ENCODE measurements at regions not wholly inside any gene's neighbourhood (a gene's known extent, or its start where the extent isn't known, plus 50 kb on each side); places are given as distances from the start of the nearest gene placed in this dataset.

DNA sequence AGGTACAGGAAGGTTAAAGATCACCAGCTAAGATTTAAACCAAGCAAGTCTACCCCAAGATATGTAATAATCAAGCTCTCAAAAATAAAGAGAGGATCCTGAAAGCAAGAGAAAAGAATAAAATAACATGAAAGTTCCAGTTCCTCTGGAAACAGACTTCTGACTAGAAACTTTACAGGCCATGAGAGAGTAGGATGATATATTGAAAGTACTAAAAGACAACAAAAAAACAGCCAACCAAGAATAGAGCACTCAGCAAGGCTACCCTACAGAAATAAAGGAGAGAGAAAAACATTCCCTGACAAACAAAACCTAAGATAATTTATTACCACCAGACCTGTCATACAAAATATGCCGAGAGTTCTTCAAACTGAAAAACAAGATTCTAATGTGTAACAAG, 450.5 kb downstream of the ARAP2 start:
- Histone ChIP-seq H3K4me1 (ENCODE audit: control insufficient read depth, insufficient read depth, low read length) (no peaks in the 10 kb centered on the region), H3K27me3 (ENCODE audit: control insufficient read depth, insufficient read depth, low read length) (no peaks in the 10 kb centered on the region), H3K36me3 (ENCODE audit: control insufficient read depth, insufficient read depth, low read length) (no peaks in the 10 kb centered on the region), H3K9me3 (ENCODE audit: control insufficient read depth, insufficient read depth, low read length) (no peaks in the 10 kb centered on the region), H3K4me3 (ENCODE audit: low read length) (no peak overlapping the region), H3K27ac (ENCODE audit: low read length) (no peak overlapping the region)
- no peak for DNase-seq (ENCODE audit: low read depth, low spot score)
- WGBS (ENCODE audit: insufficient coverage, insufficient read length) = no CpG with 5 or more reads among the region's 1 CpG

DNA sequence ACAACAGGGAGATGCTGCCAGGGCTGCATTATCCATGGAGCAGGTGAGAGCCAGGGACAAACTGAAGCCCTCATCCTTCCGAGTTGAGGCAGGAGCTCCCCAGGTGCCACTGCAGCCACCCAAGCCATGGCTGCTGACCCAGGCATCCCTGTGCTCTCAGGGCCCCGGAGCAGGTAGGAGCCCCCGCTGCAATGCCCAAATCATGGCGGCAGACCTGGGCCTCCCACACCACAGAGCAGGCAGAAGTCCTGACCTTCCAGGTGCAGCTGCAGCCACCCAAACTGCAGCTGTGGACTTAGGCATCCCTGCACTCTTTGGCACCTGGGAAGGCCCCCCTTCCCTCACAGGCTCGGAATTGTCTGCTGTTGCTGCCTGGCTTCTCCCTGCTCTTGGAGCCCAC, 443.6 kb downstream of the ARAP2 start:
- no peak overlapping the region for H3K27ac ChIP-seq (ENCODE audit: low read length)
- no CpG with 5 or more reads among the region's 5 CpGs for WGBS (ENCODE audit: insufficient coverage, insufficient read length)
- no peaks in the 10 kb centered on the region for H3K4me1 ChIP-seq (ENCODE audit: control insufficient read depth, insufficient read depth, low read length)
- no peaks in the 10 kb centered on the region for H3K36me3 ChIP-seq (ENCODE audit: control insufficient read depth, insufficient read depth, low read length)
- H3K27me3 ChIP-seq (ENCODE audit: control insufficient read depth, insufficient read depth, low read length) = no peaks in the 10 kb centered on the region
- no peak overlapping the region for H3K4me3 ChIP-seq (ENCODE audit: low read length)
- no peak for DNase-seq (ENCODE audit: low read depth, low spot score)
- no peaks in the 10 kb centered on the region for H3K9me3 ChIP-seq (ENCODE audit: control insufficient read depth, insufficient read depth, low read length)

DNA sequence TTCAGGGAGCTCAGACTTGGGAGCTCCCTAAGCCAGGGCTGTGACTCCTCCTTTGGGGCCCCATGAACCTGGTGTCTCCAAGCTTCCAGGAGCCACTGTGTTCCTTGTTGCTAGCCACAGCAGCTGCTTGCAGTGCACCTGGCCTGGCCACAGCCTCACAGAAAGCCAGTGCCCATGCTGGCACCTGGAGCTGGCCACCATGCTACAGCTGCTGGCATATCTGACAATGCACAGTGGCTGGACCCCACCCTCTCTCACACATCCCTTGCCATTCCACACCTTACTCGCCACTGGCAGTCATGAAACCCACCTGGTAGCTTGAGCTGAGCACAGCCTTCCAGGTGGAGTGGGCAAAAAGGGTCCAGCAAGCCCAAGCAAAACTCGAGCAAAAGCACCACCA, 441.7 kb downstream of the ARAP2 start:
- DNase-seq (ENCODE audit: low read depth, low spot score) = no peak
- Histone ChIP-seq H3K27ac (ENCODE audit: low read length) (no peak overlapping the region), H3K9me3 (ENCODE audit: control insufficient read depth, insufficient read depth, low read length) (no peaks in the 10 kb centered on the region), H3K4me3 (ENCODE audit: low read length) (no peak overlapping the region), H3K27me3 (ENCODE audit: control insufficient read depth, insufficient read depth, low read length) (no peaks in the 10 kb centered on the region), H3K36me3 (ENCODE audit: control insufficient read depth, insufficient read depth, low read length) (no peaks in the 10 kb centered on the region), H3K4me1 (ENCODE audit: control insufficient read depth, insufficient read depth, low read length) (no peaks in the 10 kb centered on the region)
- WGBS (ENCODE audit: insufficient coverage, insufficient read length) = no CpG with 5 or more reads among the region's 2 CpGs

DNA sequence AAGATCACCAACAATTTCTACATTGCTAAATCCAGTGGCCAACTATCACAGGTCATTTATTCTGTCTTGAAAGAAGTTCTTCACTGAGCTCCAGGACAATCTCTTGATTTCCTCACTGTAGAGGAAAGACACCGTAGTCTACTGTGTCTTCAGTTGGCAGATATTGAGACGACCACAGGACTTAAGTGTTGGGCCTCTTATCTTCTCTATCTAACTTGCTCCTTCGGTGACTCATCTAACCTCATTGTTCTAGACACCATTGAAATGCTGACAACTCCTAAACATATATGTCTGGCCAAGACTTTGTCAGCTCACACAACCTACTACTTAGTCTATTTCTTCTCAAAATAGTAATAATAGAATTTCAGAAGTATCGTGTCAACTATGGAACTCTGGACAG, 425.8 kb downstream of the ARAP2 start:
- H3K27ac ChIP-seq (ENCODE audit: low read length) = no peak overlapping the region
- no peak for DNase-seq (ENCODE audit: low read depth, low spot score)
- WGBS (ENCODE audit: insufficient coverage, insufficient read length) = no CpG with 5 or more reads among the region's 4 CpGs
- no peaks in the 10 kb centered on the region for H3K9me3 ChIP-seq (ENCODE audit: control insufficient read depth, insufficient read depth, low read length)
- no peaks in the 10 kb centered on the region for H3K27me3 ChIP-seq (ENCODE audit: control insufficient read depth, insufficient read depth, low read length)
- H3K36me3 ChIP-seq (ENCODE audit: control insufficient read depth, insufficient read depth, low read length) = no peaks in the 10 kb centered on the region
- no peak overlapping the region for H3K4me3 ChIP-seq (ENCODE audit: low read length)
- no peaks in the 10 kb centered on the region for H3K4me1 ChIP-seq (ENCODE audit: control insufficient read depth, insufficient read depth, low read length)

DNA sequence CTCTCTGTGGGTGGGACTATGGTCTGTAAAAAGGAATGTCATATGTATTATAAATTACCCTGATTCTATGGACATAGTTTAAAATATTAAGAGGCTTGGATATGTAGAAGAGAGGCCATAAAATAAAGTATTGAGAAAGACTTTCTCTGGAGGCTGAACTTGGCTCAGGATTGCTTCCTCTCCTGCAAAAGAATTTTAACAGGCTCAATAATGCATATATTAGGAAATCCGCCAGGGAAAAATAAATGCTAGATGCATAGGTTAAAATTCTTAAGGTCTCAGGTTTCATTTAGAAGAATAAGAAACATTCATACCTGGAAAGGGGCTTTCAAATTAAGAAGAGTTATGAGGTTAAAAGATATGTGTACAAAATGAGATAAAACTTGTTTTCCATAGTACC, 424.3 kb downstream of the ARAP2 start:
- no peak overlapping the region for H3K27ac ChIP-seq (ENCODE audit: low read length)
- H3K4me1 ChIP-seq (ENCODE audit: control insufficient read depth, insufficient read depth, low read length) = no peaks in the 10 kb centered on the region
- DNase-seq (ENCODE audit: low read depth, low spot score) = no peak
- H3K4me3 ChIP-seq (ENCODE audit: low read length) = no peak overlapping the region
- H3K36me3 ChIP-seq (ENCODE audit: control insufficient read depth, insufficient read depth, low read length) = no peaks in the 10 kb centered on the region
- WGBS (ENCODE audit: insufficient coverage, insufficient read length) = no CpG with 5 or more reads among the region's 1 CpG
- no peaks in the 10 kb centered on the region for H3K27me3 ChIP-seq (ENCODE audit: control insufficient read depth, insufficient read depth, low read length)
- H3K9me3 ChIP-seq (ENCODE audit: control insufficient read depth, insufficient read depth, low read length) = no peaks in the 10 kb centered on the region

DNA sequence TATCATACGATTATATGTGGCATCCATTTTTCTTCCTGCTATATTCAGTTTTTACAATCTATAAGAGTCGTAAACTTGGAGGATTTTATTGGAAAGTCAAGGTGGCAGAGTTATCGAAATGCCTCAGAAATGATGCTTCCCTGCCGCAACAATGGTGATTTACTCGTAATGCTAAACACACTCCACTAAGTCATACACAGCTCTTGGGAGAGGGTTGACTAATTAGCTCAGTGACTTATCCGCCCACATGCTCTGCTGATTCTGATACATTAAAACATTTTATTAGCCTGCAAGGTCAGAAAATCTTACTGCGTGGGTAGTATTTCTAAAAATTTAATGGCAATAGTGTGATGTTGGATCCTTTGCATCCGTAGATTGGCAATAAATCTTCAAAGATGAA, 420.1 kb downstream of the ARAP2 start:
- no peaks in the 10 kb centered on the region for H3K4me1 ChIP-seq (ENCODE audit: control insufficient read depth, insufficient read depth, low read length)
- no peaks in the 10 kb centered on the region for H3K9me3 ChIP-seq (ENCODE audit: control insufficient read depth, insufficient read depth, low read length)
- no CpG with 5 or more reads among the region's 8 CpGs for WGBS (ENCODE audit: insufficient coverage, insufficient read length)
- H3K27me3 ChIP-seq (ENCODE audit: control insufficient read depth, insufficient read depth, low read length) = no peaks in the 10 kb centered on the region
- DNase-seq (ENCODE audit: low read depth, low spot score) = no peak
- H3K27ac ChIP-seq (ENCODE audit: low read length) = no peak overlapping the region
- H3K36me3 ChIP-seq (ENCODE audit: control insufficient read depth, insufficient read depth, low read length) = no peaks in the 10 kb centered on the region
- H3K4me3 ChIP-seq (ENCODE audit: low read length) = no peak overlapping the region

DNA sequence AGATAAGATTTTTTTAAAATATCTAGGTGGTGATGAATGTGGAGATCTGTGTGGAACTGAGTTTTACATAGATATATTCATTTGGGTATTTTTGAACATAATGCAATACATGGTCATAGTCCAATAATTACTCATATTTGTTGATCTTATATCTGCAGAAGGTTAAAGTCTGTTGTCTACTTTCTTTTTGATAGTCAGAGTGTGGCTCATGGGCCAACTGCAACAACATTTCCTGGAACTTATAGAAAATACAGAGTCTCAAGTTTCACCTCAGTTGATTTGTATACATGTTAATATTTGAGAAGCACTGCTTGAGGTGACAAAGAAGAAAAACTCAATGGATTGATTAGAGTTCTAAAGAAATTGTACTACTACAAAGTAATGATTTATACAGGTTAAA, 408.4 kb downstream of the ARAP2 start:
- no peak overlapping the region for H3K27ac ChIP-seq (ENCODE audit: low read length)
- H3K27me3 ChIP-seq (ENCODE audit: control insufficient read depth, insufficient read depth, low read length) = no peaks in the 10 kb centered on the region
- DNase-seq (ENCODE audit: low read depth, low spot score) = no peak
- no peaks in the 10 kb centered on the region for H3K36me3 ChIP-seq (ENCODE audit: control insufficient read depth, insufficient read depth, low read length)
- H3K4me1 ChIP-seq (ENCODE audit: control insufficient read depth, insufficient read depth, low read length) = no peaks in the 10 kb centered on the region
- H3K9me3 ChIP-seq (ENCODE audit: control insufficient read depth, insufficient read depth, low read length) = no peaks in the 10 kb centered on the region
- H3K4me3 ChIP-seq (ENCODE audit: low read length) = no peak overlapping the region

DNA sequence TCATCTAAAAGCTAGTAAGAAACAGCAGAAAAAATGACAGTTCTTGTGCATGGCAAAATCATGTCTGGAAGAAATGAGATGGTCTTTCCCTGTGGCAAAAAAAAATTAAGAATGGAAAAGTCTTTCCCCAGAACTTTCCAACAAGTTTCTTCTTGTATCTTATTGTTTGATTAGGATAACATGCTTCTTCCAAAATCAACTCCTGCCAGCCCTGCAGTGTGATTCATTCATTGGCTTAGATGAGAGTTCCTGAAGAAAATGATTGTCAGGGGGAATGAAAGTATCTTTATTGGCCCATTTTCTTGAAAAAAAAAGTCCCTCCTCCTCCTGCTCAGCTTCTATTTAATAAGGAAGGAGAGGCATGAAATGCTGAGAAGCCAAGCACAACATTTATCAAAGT, 407.7 kb downstream of the ARAP2 start:
- DNase-seq (ENCODE audit: low read depth, low spot score) = no peak
- Histone ChIP-seq H3K9me3 (ENCODE audit: control insufficient read depth, insufficient read depth, low read length) (no peaks in the 10 kb centered on the region), H3K27ac (ENCODE audit: low read length) (no peak overlapping the region), H3K4me1 (ENCODE audit: control insufficient read depth, insufficient read depth, low read length) (no peaks in the 10 kb centered on the region), H3K36me3 (ENCODE audit: control insufficient read depth, insufficient read depth, low read length) (no peaks in the 10 kb centered on the region), H3K4me3 (ENCODE audit: low read length) (no peak overlapping the region), H3K27me3 (ENCODE audit: control insufficient read depth, insufficient read depth, low read length) (no peaks in the 10 kb centered on the region)

DNA sequence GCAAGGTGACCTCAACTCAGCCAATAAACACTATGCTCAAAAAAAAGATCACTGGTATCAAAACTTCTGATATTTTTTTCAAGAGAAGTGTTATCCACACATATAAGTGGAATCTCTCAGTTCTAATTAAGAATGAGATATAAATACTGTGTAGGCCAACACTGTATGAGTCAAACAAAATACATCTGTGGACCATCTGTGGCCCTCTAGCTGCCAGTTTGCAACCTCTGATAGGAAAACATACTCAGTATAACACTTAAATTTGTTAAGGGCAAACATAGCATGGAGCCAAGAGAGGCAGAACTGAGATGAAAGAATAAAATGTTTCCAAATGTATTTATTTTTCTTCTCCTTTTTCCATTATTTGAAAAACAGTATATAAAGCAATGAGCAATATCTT, 377.3 kb downstream of the ARAP2 start:
- H3K36me3 ChIP-seq (ENCODE audit: control insufficient read depth, insufficient read depth, low read length) = no peaks in the 10 kb centered on the region
- H3K27ac ChIP-seq (ENCODE audit: low read length) = no peak overlapping the region
- H3K4me3 ChIP-seq (ENCODE audit: low read length) = no peak overlapping the region
- peaks cover 3% of the 10 kb centered on the region; the same call in 1 of the 2 replicates for H3K9me3 ChIP-seq (ENCODE audit: control insufficient read depth, insufficient read depth, low read length)
- DNase-seq (ENCODE audit: low read depth, low spot score) = no peak
- H3K27me3 ChIP-seq (ENCODE audit: control insufficient read depth, insufficient read depth, low read length) = no peaks in the 10 kb centered on the region
- H3K4me1 ChIP-seq (ENCODE audit: control insufficient read depth, insufficient read depth, low read length) = no peaks in the 10 kb centered on the region

DNA sequence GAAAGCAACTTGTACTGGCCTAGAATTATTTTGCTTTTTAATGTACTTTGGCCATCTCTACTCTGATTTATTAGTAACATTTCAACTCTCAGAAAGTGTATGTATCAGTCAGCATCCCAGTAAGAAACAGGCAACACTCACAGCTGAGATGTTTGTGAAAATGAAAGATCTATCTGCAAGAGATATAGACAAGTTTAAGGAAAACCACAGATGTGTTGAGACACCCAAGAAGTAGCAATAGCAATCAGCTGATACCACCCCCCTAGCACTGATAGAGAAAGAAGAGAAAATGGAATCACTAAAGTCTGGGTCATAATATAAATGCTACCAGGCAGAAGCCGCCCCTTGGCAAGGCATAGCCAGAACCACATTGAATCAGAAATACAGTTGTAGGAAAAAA, 372.0 kb downstream of the ARAP2 start:
- H3K4me3 ChIP-seq (ENCODE audit: low read length) = no peak overlapping the region
- DNase-seq (ENCODE audit: low read depth, low spot score) = no peak
- no peaks in the 10 kb centered on the region for H3K27me3 ChIP-seq (ENCODE audit: control insufficient read depth, insufficient read depth, low read length)
- no peak overlapping the region for H3K27ac ChIP-seq (ENCODE audit: low read length)
- no CpG with 5 or more reads among the region's 1 CpG for WGBS (ENCODE audit: insufficient coverage, insufficient read length)
- no peaks in the 10 kb centered on the region for H3K9me3 ChIP-seq (ENCODE audit: control insufficient read depth, insufficient read depth, low read length)
- H3K36me3 ChIP-seq (ENCODE audit: control insufficient read depth, insufficient read depth, low read length) = no peaks in the 10 kb centered on the region
- no peaks in the 10 kb centered on the region for H3K4me1 ChIP-seq (ENCODE audit: control insufficient read depth, insufficient read depth, low read length)

DNA sequence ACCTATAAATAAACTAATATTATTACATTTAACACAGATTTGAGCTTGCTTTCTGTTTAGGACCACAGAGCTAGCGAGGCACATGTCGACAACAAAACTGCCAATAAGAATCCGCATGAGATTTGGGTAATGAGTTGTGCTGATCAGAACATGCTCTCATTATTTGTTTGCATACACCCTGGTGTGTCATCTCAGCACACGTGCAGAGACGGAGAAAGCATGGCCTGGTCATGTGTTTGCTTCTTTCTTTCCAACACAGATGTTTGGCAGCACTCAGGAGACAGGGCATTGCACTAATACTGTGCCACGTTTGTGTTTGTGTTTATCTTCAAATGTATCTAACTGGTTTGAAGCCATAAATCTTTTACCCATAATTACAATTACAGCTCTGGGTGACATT, 364.8 kb downstream of the ARAP2 start:
- DNase-seq (ENCODE audit: low read depth, low spot score) = no peak
- Histone ChIP-seq H3K27ac (ENCODE audit: low read length) (no peak overlapping the region), H3K27me3 (ENCODE audit: control insufficient read depth, insufficient read depth, low read length) (no peaks in the 10 kb centered on the region), H3K36me3 (ENCODE audit: control insufficient read depth, insufficient read depth, low read length) (no peaks in the 10 kb centered on the region), H3K9me3 (ENCODE audit: control insufficient read depth, insufficient read depth, low read length) (no peaks in the 10 kb centered on the region), H3K4me3 (ENCODE audit: low read length) (no peak overlapping the region), H3K4me1 (ENCODE audit: control insufficient read depth, insufficient read depth, low read length) (no peaks in the 10 kb centered on the region)
- no CpG with 5 or more reads among the region's 6 CpGs for WGBS (ENCODE audit: insufficient coverage, insufficient read length)

DNA sequence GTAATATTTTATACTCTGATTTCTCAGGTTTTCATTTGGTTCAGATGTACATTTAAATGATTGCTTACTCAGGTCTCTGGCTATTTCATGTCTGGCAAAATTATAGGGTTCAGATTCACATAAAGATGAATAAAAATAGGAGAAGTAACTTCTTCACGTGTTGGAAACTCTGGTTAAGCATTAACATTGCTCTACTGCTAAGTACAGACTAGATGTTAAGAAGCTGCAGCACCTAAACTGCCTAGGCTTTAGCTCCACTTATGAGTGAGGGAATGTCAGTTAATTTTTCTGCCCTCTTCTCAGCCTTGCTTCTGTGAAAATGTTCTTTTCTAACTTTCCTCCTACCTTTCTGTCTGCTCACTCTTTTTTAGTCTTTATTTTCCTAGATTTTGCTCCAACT, 361.2 kb downstream of the ARAP2 start:
- Histone ChIP-seq H3K4me3 (ENCODE audit: low read length) (no peak overlapping the region), H3K9me3 (ENCODE audit: control insufficient read depth, insufficient read depth, low read length) (no peaks in the 10 kb centered on the region), H3K27ac (ENCODE audit: low read length) (no peak overlapping the region), H3K27me3 (ENCODE audit: control insufficient read depth, insufficient read depth, low read length) (no peaks in the 10 kb centered on the region), H3K4me1 (ENCODE audit: control insufficient read depth, insufficient read depth, low read length) (no peaks in the 10 kb centered on the region), H3K36me3 (ENCODE audit: control insufficient read depth, insufficient read depth, low read length) (no peaks in the 10 kb centered on the region)
- DNase-seq (ENCODE audit: low read depth, low spot score) = no peak
- WGBS (ENCODE audit: insufficient coverage, insufficient read length) = no CpG with 5 or more reads among the region's 1 CpG

Data from iPS DF 6.9 (cell line).